Activated naive CD4-positive, alpha-beta T cell treated with anti-CD3 and anti-CD28 coated beads, Interleukin-2, amount 50 U/mL, for 24 hours (primary cell): ENCODE measurements at regions not wholly inside any gene's neighbourhood (a gene's known extent, or its start where the extent isn't known, plus 50 kb on each side); places are given as distances from the start of the nearest gene placed in this dataset.

Experiments used
- H3K27ac Mint-ChIP-seq: one replicate; pipeline ENCODE4 v1.8.0; 2021; ENCODE audit warnings: mild to moderate bottlenecking, mixed read lengths
- H3K27me3 Mint-ChIP-seq: one replicate; pipeline ENCODE4 v1.8.0; 2021; ENCODE audit warnings: mixed read lengths
- H3K36me3 Mint-ChIP-seq: one replicate; pipeline ENCODE4 v1.8.0; 2021; ENCODE audit warnings: mixed read lengths
- H3K4me1 Mint-ChIP-seq: one replicate; pipeline ENCODE4 v1.8.0; 2021; ENCODE audit warnings: mixed read lengths
- H3K4me3 Mint-ChIP-seq: one replicate; pipeline ENCODE4 v1.8.0; 2021; ENCODE audit warnings: mild to moderate bottlenecking, mixed read lengths
- H3K9me3 Mint-ChIP-seq: one replicate; pipeline ENCODE4 v1.8.0; 2021; ENCODE audit warnings: mixed read lengths

GRCh38 chr18:68623342-68623741, 91.6 kb downstream of the TMX3 start:
- peaks cover 3% of the 10 kb centered on the region for H3K27me3 Mint-ChIP-seq
- no peaks in the 10 kb centered on the region for H3K4me1 Mint-ChIP-seq
- no peak overlapping the region for H3K27ac Mint-ChIP-seq
- no peaks in the 10 kb centered on the region for H3K36me3 Mint-ChIP-seq
- H3K4me3 Mint-ChIP-seq, result no peak overlapping the region
- H3K9me3 Mint-ChIP-seq, result no peaks in the 10 kb centered on the region

GRCh38 chr18:68611311-68611710, 103.6 kb downstream of the TMX3 start:
- no peaks in the 10 kb centered on the region for H3K4me1 Mint-ChIP-seq
- H3K36me3 Mint-ChIP-seq, result no peaks in the 10 kb centered on the region
- H3K9me3 Mint-ChIP-seq, result no peaks in the 10 kb centered on the region
- H3K27me3 Mint-ChIP-seq, result peaks cover 11% of the 10 kb centered on the region
- no peak overlapping the region for H3K27ac Mint-ChIP-seq
- H3K4me3 Mint-ChIP-seq, result no peak overlapping the region

DNA sequence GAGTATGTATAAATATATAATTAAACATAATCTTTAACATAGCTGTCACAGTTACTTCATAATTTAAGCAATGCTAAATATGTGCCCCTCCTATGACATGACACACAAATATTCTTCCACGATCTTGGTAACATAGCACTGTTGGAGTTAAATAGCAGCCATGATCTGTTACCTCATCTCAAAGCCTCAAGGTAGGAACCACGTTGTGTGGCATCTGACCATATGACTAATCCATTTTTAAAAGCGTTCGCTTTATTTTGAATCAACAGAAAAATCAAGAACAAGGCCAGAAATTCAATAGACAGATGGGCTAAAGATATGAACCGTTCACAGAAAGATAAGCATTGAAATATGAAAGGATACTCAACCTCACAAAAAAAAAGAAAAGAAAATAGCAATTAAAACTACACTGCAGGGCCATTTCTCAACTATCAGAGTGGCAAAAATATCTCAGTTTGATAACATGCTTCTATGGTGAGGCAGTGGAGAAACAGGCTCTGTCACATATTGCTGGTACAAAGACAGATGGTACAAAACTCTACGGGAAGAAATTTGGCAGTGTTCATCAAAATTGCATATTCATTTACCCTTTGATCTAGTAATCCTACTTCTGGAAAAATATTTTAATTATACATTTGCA, 105.9 kb downstream of the TMX3 start:
- Mint-ChIP-seq H3K27ac (no peak overlapping the region), H3K9me3 (no peaks in the 10 kb centered on the region), H3K27me3 (peaks cover 9% of the 10 kb centered on the region), H3K4me1 (no peaks in the 10 kb centered on the region), H3K4me3 (no peak overlapping the region), H3K36me3 (no peaks in the 10 kb centered on the region)

GRCh38 chr18:68607852-68608251, 107.1 kb downstream of the TMX3 start:
- no peaks in the 10 kb centered on the region for H3K4me1 Mint-ChIP-seq
- H3K27me3 Mint-ChIP-seq, result peaks cover 13% of the 10 kb centered on the region
- no peaks in the 10 kb centered on the region for H3K9me3 Mint-ChIP-seq
- H3K4me3 Mint-ChIP-seq, result no peak overlapping the region
- H3K27ac Mint-ChIP-seq, result no peak overlapping the region
- no peaks in the 10 kb centered on the region for H3K36me3 Mint-ChIP-seq

DNA sequence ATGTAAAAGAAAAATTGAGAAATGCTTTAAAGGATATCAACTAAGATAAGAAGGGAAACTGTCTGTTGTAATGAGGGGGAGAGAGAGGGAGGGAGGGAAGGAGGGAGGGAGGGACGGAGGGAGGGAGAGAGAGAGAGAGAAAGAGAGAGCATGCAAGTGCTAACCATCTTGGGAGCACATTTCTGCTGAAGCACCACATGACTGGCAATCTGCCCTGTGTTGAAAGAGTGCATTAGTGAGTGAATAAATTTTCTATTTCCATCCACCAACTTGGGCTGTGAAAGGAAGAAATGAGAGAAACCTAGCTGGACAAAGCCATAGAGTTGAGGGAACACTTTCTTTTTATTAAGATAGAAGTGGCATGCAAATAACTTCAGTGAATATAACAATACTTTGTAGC, 110.7 kb downstream of the TMX3 start:
- Mint-ChIP-seq H3K36me3 (no peaks in the 10 kb centered on the region), H3K27me3 (peaks cover 4% of the 10 kb centered on the region), H3K4me3 (no peak overlapping the region), H3K27ac (no peak overlapping the region), H3K9me3 (no peaks in the 10 kb centered on the region), H3K4me1 (no peaks in the 10 kb centered on the region)

GRCh38 chr18:68596016-68596415, 118.9 kb downstream of the TMX3 start:
- peaks cover 3% of the 10 kb centered on the region for H3K27me3 Mint-ChIP-seq
- H3K9me3 Mint-ChIP-seq, result no peaks in the 10 kb centered on the region
- H3K4me1 Mint-ChIP-seq, result no peaks in the 10 kb centered on the region
- no peak overlapping the region for H3K4me3 Mint-ChIP-seq
- H3K36me3 Mint-ChIP-seq, result no peaks in the 10 kb centered on the region
- H3K27ac Mint-ChIP-seq, result no peak overlapping the region

- H3K36me3 Mint-ChIP-seq, result no peaks in the 10 kb centered on the region
- no peaks in the 10 kb centered on the region for H3K9me3 Mint-ChIP-seq
- no peaks in the 10 kb centered on the region for H3K27me3 Mint-ChIP-seq
- no peak overlapping the region for H3K27ac Mint-ChIP-seq
- no peak overlapping the region for H3K4me3 Mint-ChIP-seq
- no peaks in the 10 kb centered on the region for H3K4me1 Mint-ChIP-seq
These were observed 126.7 kb downstream of the TMX3 start for GRCh38 chr18:68588169-68588568.

GRCh38 chr18:68583685-68584084, 131.2 kb downstream of the TMX3 start:
- peaks cover 2% of the 10 kb centered on the region for H3K27me3 Mint-ChIP-seq
- no peaks in the 10 kb centered on the region for H3K36me3 Mint-ChIP-seq
- H3K4me3 Mint-ChIP-seq, result no peak overlapping the region

DNA sequence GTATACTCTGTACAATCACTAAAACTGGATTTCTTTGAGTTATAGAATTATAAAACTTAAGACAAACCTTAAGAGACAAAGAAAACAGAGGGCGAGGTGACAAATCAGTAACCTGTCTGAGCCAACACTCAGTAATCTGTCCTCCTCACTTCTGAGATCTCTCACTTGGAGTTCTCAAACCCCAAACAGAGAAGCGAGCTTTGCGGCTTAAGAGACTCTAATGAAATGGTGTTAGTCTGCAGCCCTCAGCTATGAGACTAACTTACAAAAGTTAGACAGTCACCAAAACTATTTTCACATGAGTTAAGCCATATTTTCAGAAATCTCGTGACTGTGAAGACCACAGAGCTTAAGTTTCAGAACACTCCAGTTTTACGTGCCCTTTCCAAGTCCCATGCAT, 140.6 kb downstream of the TMX3 start:
- H3K36me3 Mint-ChIP-seq, result no peaks in the 10 kb centered on the region
- no peaks in the 10 kb centered on the region for H3K9me3 Mint-ChIP-seq
- no peak overlapping the region for H3K4me3 Mint-ChIP-seq
- H3K27me3 Mint-ChIP-seq, result peaks cover 3% of the 10 kb centered on the region
- H3K27ac Mint-ChIP-seq, result no peak overlapping the region
- H3K4me1 Mint-ChIP-seq, result no peaks in the 10 kb centered on the region

More at GRCh38 chr18:68583685-68584084, 131.2 kb downstream of the TMX3 start:
- no peaks in the 10 kb centered on the region for H3K4me1 Mint-ChIP-seq
- H3K9me3 Mint-ChIP-seq, result no peaks in the 10 kb centered on the region
- no peak overlapping the region for H3K27ac Mint-ChIP-seq

DNA sequence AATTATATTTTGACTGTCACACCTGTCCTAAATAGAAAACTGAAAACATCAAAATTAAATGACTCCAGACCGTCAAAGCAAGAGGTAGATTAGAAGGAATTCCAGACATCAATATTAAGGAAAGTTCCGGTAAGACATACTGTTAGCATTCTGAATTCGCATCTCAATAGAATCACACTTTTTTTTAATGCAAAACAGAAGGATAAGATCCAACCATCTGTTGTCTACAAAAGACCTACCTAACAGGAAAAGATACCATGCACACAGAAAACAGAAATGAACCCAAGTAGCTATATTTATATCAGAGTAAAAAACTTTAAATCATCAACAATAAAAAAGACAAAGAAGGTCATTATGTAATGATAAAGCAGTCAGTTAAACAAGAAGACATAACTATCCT, 145.0 kb downstream of the TMX3 start:
- no peak overlapping the region for H3K4me3 Mint-ChIP-seq
- no peaks in the 10 kb centered on the region for H3K36me3 Mint-ChIP-seq
- peaks cover 8% of the 10 kb centered on the region for H3K27me3 Mint-ChIP-seq

DNA sequence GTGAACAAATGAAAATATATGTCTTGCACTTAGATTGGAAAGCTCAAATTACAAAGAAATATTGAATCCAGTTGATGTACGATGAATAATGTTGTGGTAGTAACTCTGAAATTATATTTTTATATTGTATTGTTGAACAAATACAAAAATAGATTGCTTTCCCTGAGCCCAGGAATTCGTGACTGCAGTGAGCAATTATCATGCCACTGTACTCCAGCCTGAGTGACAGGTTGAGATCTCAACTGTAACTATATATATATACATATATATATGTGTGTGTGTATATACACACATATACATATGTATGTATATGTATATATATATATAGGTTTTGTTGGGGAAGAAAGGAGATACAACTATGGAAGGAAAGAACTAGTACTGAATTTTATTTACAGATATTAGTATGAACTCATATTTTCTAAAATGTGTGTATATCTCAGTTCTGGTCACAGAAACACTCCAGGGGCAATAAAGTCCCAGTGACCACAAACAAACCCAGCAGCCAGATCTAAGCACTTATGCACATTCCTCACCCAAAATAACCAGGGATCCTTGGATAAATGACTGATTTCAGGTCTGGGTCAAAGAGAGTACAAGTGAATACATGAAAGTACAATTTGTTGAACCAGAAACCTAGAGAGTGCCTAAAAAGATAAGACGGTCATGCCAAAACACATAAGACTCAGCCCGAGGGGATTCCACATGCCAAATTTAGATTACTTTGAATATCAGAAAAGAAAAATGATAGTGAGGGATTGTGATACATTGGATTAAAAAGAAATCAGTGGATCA, 146.3 kb downstream of the TMX3 start:
- Mint-ChIP-seq H3K36me3 (no peaks in the 10 kb centered on the region), H3K9me3 (no peaks in the 10 kb centered on the region), H3K27ac (no peak overlapping the region), H3K27me3 (peaks cover 8% of the 10 kb centered on the region), H3K4me3 (no peak overlapping the region), H3K4me1 (no peaks in the 10 kb centered on the region)

More for the DNA sequence above, 145.0 kb downstream of the TMX3 start:
- no peaks in the 10 kb centered on the region for H3K9me3 Mint-ChIP-seq
- no peak overlapping the region for H3K27ac Mint-ChIP-seq
- no peaks in the 10 kb centered on the region for H3K4me1 Mint-ChIP-seq

DNA sequence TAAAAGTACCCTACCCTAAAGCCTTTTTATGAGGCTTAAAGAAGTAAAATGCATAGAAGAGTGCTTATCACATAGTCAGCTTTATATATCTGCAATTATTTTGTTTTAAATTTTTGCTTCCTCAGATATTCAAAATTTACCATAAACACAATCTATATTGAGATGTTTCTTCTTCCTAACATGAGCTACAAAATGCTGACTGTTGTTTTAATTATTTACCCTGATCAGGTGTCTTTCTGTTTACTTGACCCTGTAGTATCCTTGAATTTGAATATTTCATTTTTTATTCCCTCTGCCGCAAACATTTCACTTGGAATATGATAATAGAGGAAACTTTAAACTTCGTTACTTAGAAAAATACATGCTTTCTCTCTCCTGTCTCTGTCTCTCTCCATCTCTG, 147.9 kb downstream of the TMX3 start:
- H3K4me3 Mint-ChIP-seq, result no peak overlapping the region
- no peaks in the 10 kb centered on the region for H3K36me3 Mint-ChIP-seq
- no peaks in the 10 kb centered on the region for H3K9me3 Mint-ChIP-seq
- H3K27me3 Mint-ChIP-seq, result peaks cover 8% of the 10 kb centered on the region
- H3K27ac Mint-ChIP-seq, result no peak overlapping the region
- no peaks in the 10 kb centered on the region for H3K4me1 Mint-ChIP-seq

GRCh38 chr18:68564961-68565360, 149.9 kb downstream of the TMX3 start:
- no peak overlapping the region for H3K4me3 Mint-ChIP-seq
- H3K4me1 Mint-ChIP-seq, result no peaks in the 10 kb centered on the region
- H3K36me3 Mint-ChIP-seq, result no peaks in the 10 kb centered on the region
- H3K27me3 Mint-ChIP-seq, result peaks cover 5% of the 10 kb centered on the region
- H3K27ac Mint-ChIP-seq, result no peak overlapping the region
- H3K9me3 Mint-ChIP-seq, result no peaks in the 10 kb centered on the region

GRCh38 chr18:68564351-68564750, 150.6 kb downstream of the TMX3 start:
- no peaks in the 10 kb centered on the region for H3K4me1 Mint-ChIP-seq

GRCh38 chr18:68560128-68560527, 154.8 kb downstream of the TMX3 start:
- Mint-ChIP-seq H3K4me1 (no peaks in the 10 kb centered on the region), H3K36me3 (no peaks in the 10 kb centered on the region), H3K4me3 (no peak overlapping the region), H3K9me3 (no peaks in the 10 kb centered on the region), H3K27ac (no peak overlapping the region), H3K27me3 (no peaks in the 10 kb centered on the region)

More at GRCh38 chr18:68564351-68564750, 150.6 kb downstream of the TMX3 start:
- no peak overlapping the region for H3K27ac Mint-ChIP-seq
- H3K9me3 Mint-ChIP-seq, result no peaks in the 10 kb centered on the region
- H3K4me3 Mint-ChIP-seq, result no peak overlapping the region
- H3K27me3 Mint-ChIP-seq, result peaks cover 5% of the 10 kb centered on the region
- H3K36me3 Mint-ChIP-seq, result no peaks in the 10 kb centered on the region

DNA sequence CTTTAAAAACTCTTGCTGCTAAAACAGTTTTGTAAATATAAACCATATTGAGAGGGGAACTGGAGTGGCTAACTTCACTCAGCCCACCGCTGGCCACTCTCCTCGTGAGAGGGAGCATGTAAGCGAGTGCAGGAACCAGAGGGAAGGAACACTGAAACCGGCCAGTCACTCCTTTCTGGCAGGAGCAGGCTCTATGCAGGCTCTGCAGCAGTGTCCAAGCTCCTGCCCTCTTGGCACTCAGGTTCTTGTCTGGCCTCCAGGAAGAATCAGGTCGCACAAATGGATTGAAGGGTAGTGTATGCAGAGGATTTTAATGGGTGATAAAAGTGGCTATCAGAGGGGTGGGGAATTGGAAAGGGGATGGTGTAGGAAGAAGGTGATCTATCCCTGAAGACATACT, 157.7 kb downstream of the TMX3 start:
- Mint-ChIP-seq H3K4me3 (no peak overlapping the region), H3K4me1 (no peaks in the 10 kb centered on the region), H3K9me3 (no peaks in the 10 kb centered on the region), H3K36me3 (no peaks in the 10 kb centered on the region), H3K27me3 (no peaks in the 10 kb centered on the region), H3K27ac (no peak overlapping the region)
